Activated CD8-positive, alpha-beta memory T cell treated with anti-CD3 and anti-CD28 coated beads, Interleukin-2, amount 10 ng/mL, durations not matched to agents 7 days and 5 days (primary cell): ENCODE measurements at regions not wholly inside any gene's neighbourhood (a gene's known extent, or its start where the extent isn't known, plus 50 kb on each side); places are given as distances from the start of the nearest gene placed in this dataset.
A peak's percentile ranks its signal among the peaks of the same experiment; 100 is the strongest.

Source experiments
- ATAC-seq: fragments of 150-1000 bp; cut with Tn5 transposase; one replicate; pipeline ENCODE4 v1.10.0; 2021; ENCODE audit warnings: moderate library complexity
- CTCF ChIA-PET: fragments of 350-600 bp; sonication (Branson Sonifier 250); formaldehyde crosslinking; loops from one replicate; lab custom pipeline; 2021; ENCODE audit warnings: antibody characterized with exemption; lab: Charles Lee
- DNase-seq: peaks from one replicate; pipeline ENCODE4 v3.0.0-alpha.2; 2020
- H3K27ac Mint-ChIP-seq: one replicate; pipeline ENCODE4 v1.8.0; 2021; ENCODE audit warnings: mild to moderate bottlenecking, mixed read lengths
- H3K27me3 Mint-ChIP-seq: one replicate; pipeline ENCODE4 v1.8.0; 2021; ENCODE audit warnings: mixed read lengths
- H3K36me3 Mint-ChIP-seq: one replicate; pipeline ENCODE4 v1.8.0; 2021; ENCODE audit warnings: mild to moderate bottlenecking, mixed read lengths
- H3K4me1 Mint-ChIP-seq: one replicate; pipeline ENCODE4 v1.8.0; 2021; ENCODE audit warnings: mixed read lengths
- H3K4me3 Mint-ChIP-seq: one replicate; pipeline ENCODE4 v1.8.0; 2021; ENCODE audit warnings: mild to moderate bottlenecking, moderate library complexity, mixed read lengths
- H3K9me3 Mint-ChIP-seq: one replicate; pipeline ENCODE4 v1.8.0; 2022; ENCODE audit warnings: low read depth, mixed read lengths

DNA sequence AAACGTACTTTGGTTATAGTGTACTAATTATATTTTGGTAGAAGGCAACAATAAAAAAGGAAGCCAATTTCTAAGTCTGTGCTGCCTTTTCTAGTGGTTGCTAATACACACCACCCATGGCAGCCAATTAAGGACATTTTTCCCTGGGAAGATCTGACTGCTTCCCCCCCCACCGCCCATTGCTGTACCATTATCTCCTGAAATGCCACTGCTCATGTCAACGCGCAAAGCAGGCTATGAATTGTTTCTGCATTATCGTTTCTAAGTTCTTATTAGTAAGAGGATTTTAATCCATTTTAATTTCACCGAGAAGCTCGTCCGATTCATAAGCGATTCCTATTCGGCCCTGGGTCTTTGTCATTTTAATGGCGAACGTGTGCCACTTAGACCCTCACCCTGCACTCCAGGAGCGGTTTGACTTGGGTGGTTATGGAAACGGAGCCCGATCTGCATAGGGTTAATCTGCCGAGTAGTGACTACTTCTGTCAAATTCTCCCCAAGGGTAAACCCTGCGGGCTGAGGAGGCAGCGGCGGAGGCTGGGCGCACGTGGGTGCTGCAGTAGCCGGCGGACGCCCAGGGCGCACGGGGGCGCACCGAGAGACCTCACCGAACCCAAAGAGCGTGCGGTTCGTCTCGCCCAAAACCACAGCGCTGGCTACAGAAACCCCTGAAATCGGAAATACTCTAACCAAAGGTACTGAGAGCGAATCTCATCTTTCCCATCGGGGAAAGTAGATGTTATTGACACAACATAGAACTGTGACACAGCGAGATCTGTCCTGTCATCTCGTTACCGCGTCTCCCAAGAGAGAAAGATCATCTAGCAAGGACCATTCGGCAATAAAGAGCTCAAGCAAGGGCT, 55.8 kb upstream of the SHC3 start:
- Mint-ChIP-seq H3K9me3 (no peaks in the 10 kb centered on the region), H3K36me3 (no peaks in the 10 kb centered on the region), H3K4me3 (no peak overlapping the region), H3K4me1 (peaks cover 13% of the 10 kb centered on the region), H3K27ac (peak overlapping the region; percentile 19), H3K27me3 (peaks cover 78% of the 10 kb centered on the region)
- ATAC-seq (peak; percentile 33), DNase-seq (peak; percentile 52)
- CTCF ChIA-PET = no interaction called here

DNA sequence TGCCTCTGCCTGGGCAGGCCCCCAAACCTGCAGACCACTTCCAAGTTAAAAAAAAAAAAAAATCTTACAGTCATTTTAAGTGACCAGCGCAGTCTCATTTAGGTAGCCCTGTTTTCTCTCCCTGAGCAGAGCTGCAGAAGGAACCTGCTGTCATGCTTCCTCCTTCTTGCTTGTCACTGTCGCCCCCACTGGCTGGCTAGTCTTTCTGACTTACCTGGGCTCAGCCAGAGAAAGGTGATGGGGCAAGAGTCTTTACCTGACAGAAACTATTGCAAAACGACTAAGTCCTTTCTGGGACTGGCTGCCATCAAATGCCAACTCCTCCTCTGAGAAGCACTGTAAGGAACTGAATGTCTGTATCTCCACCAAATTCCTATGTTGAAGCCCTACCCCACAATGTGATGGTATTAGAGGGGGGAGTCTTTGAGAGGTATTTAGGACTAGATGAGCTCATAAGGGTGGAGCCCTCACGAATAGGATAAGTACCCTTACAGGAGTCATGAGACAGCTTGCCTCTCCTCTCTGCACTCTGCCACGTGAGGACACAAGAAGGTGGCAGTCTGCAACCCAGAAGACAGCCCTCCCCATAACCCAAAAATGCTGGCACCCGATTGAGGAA, 58.4 kb upstream of the SHC3 start:
- H3K4me3 Mint-ChIP-seq = no peak overlapping the region
- H3K9me3 Mint-ChIP-seq = no peaks in the 10 kb centered on the region
- H3K4me1 Mint-ChIP-seq = peaks cover 13% of the 10 kb centered on the region
- H3K27ac Mint-ChIP-seq = no peak overlapping the region
- CTCF ChIA-PET = no interaction called here
- ATAC-seq (no peak), DNase-seq (no peak)
- peaks cover 78% of the 10 kb centered on the region for H3K27me3 Mint-ChIP-seq
- H3K36me3 Mint-ChIP-seq = no peaks in the 10 kb centered on the region

DNA sequence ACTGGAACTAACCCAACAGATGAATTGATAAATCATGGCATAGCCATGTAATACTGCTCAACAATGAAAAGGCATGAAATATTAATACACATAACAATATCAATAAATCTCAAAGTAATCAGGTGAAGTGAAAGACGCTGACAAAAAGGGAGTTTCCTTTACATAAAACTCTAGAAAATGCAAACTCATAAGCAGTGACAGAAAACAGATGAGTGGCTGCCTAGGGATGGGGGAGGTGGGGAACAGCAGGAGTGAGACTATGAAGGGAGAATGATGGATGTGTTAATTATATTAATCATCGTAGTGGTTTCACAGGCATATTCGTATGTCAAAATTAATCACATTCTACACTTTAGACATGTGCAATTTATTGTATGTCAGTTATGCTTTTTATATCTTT, 59.8 kb upstream of the SHC3 start:
- Mint-ChIP-seq H3K36me3 (no peaks in the 10 kb centered on the region), H3K4me3 (no peak overlapping the region), H3K27me3 (peaks cover 69% of the 10 kb centered on the region), H3K4me1 (peaks cover 13% of the 10 kb centered on the region), H3K27ac (no peak overlapping the region), H3K9me3 (no peaks in the 10 kb centered on the region)
- CTCF ChIA-PET = no interaction called here
- ATAC-seq (no peak), DNase-seq (no peak)

DNA sequence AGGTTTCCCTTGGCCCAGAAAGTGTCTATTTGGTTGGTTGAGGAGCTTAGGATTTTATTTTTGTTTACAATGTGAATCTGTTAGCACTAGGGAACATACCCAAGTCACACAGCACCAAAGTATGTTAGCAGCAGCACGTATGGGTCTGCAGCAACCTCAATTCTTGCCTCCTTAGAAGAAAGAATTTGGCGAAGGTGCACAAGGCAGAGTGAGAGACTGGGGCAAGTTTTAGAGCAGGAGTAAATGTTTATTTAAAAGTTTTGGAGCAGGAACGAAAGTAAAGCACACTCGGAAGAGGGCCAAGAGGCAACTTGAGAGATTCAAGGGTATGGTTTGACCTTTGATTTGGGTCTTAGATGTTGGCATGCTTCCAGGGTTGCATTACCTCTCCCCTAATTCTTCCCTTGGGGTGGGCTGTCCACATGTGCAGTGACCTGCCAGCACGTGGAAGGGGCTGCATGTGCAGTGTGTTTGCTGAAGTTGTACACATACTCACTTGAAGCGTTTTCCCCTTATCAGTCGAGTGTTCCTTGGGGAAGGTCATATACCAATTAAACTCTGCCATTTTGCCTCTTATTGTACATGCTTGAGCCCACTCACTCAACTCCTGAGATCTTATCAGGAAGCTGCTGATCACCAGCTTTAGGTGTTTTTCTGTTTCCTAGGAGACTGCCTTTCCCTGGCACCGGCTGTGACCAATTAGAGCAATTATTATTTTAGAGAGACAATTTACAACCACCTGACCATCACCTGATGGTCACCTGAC, 64.9 kb upstream of the SHC3 start:
- no peak overlapping the region for H3K4me3 Mint-ChIP-seq
- ATAC-seq = no peak
- peaks cover 32% of the 10 kb centered on the region for H3K27me3 Mint-ChIP-seq
- CTCF ChIA-PET = no interaction called here
- no peak for DNase-seq
- no peak overlapping the region for H3K27ac Mint-ChIP-seq
- no peaks in the 10 kb centered on the region for H3K9me3 Mint-ChIP-seq
- no peaks in the 10 kb centered on the region for H3K4me1 Mint-ChIP-seq
- no peaks in the 10 kb centered on the region for H3K36me3 Mint-ChIP-seq

DNA sequence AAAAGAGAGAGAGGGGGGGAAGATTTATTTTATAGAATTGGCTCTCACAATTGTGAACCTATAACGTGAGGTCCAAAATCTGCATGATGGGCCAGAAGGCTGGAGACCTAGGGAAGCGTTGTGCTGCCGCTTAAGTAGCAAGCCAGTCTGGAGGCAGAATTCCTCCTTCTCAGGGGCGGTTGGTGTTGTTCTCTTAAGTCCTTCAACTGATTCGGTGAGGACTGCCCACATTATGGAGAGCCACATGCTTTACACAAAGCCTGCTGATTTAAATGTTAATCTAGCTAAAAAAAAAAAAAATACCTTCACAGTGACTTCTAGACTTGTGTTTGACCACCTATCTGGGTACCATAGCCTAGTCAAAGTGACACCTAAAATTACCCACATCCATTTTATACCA, 64.2 kb upstream of the CKS2 start:
- peaks cover 12% of the 10 kb centered on the region for H3K27me3 Mint-ChIP-seq
- H3K9me3 Mint-ChIP-seq = no peaks in the 10 kb centered on the region
- no peaks in the 10 kb centered on the region for H3K4me1 Mint-ChIP-seq
- no peak overlapping the region for H3K27ac Mint-ChIP-seq
- DNase-seq = no peak
- H3K36me3 Mint-ChIP-seq = no peaks in the 10 kb centered on the region
- H3K4me3 Mint-ChIP-seq = no peak overlapping the region
- ATAC-seq = no peak
- CTCF ChIA-PET = no interaction called here

DNA sequence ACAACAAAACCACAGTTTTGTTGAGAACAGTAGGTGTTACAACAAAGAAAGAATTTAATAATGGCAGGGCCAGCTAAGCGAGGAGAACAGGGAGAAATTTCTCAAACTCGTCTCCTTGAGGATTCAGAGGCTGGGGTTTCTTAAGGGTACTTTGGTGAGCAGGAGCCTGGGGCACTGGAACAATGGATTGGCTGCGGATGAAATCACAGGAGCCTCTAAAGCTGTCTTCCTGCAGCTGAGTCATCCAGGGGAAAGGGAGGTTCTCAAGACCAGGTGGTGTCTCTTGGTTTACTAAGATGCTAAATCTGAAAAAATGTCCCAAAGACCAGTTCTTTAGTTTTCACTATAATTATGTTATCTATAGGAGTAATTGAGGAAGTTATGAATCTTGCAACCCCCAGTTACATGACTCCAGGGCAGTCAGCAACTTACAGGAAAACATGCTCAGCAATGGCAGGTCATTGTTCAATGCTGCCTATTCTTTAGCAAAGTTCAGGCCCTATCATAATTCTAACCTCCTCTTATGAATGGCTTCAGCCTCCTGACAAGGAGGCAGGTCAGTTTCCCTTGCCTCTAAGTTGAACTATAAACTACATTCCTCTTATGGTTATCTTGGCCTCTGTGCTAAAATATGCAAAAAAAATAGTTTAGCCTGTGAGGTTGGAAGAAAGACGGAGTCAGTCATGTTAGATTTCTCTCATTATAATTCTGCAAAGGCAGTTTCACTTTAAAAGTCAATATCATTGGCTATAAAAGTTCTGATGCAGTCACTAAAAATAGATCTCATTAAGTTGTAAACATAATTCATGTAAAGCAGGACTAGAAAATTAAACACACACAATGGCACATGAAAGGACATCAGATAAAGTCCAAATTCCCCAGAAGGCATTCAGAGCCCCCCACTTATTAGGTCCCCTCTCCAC, 63.3 kb upstream of the CKS2 start:
- Mint-ChIP-seq H3K9me3 (no peaks in the 10 kb centered on the region), H3K4me1 (no peaks in the 10 kb centered on the region), H3K4me3 (no peak overlapping the region), H3K27ac (no peak overlapping the region), H3K27me3 (peaks cover 9% of the 10 kb centered on the region), H3K36me3 (no peaks in the 10 kb centered on the region)
- CTCF ChIA-PET = no interaction called here
- ATAC-seq = no peak
- no peak for DNase-seq

DNA sequence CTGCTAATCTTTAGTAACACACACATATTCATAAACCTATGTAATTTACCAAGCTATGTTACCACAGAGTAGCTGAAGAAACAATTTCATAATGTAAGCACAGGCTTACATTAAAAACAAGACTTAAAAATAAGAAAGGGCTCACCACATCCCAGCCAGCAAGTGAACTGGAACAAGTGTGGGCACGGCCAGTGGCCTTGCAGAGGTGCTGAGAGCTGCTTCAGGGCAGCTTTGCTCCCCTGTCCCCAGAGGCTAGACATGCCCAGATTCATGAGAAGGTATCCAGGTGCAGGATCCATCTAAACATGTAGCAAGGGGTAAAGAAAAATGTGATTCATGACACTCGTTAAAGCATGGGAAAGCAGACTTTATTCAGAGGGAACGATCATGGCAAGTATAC, 62.0 kb upstream of the CKS2 start:
- ATAC-seq (no peak), DNase-seq (no peak)
- H3K27ac Mint-ChIP-seq = no peak overlapping the region
- H3K9me3 Mint-ChIP-seq = no peaks in the 10 kb centered on the region
- no peaks in the 10 kb centered on the region for H3K36me3 Mint-ChIP-seq
- peaks cover 9% of the 10 kb centered on the region for H3K27me3 Mint-ChIP-seq
- H3K4me3 Mint-ChIP-seq = no peak overlapping the region
- CTCF ChIA-PET = no interaction called here
- no peaks in the 10 kb centered on the region for H3K4me1 Mint-ChIP-seq

DNA sequence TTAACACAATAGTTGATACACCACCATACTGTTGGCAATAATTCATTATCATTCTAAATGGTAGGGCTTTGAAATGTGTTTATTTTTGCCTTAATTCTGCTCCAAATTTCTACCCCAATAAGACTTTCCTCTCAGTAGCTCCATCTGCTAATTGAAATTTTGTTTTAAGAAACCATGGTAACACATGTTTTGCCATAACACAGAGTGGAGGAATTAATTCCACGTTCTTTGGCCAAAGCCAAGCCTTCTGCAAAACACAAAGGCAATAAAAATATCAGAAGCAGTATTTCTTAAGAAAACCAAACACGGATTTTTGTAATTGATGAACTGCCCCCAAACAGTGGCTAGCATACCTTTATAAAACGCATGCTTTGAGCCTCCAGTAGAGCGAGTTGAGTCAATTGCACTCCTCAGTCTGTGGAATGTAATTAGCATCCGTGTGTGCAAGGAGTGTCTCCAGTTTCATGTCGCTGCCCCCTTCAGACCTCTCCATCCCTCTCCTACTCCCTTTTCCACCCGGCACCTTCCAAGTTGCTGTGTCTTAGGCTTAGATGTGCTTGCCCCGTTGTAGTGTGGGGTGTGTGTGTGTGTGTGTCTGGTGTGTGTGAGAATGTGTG, 58.2 kb upstream of the CKS2 start:
- Mint-ChIP-seq H3K4me3 (no peak overlapping the region), H3K36me3 (no peaks in the 10 kb centered on the region), H3K4me1 (no peaks in the 10 kb centered on the region), H3K9me3 (no peaks in the 10 kb centered on the region), H3K27me3 (no peaks in the 10 kb centered on the region), H3K27ac (no peak overlapping the region)
- CTCF ChIA-PET = no interaction called here
- ATAC-seq = no peak
- no peak for DNase-seq

DNA sequence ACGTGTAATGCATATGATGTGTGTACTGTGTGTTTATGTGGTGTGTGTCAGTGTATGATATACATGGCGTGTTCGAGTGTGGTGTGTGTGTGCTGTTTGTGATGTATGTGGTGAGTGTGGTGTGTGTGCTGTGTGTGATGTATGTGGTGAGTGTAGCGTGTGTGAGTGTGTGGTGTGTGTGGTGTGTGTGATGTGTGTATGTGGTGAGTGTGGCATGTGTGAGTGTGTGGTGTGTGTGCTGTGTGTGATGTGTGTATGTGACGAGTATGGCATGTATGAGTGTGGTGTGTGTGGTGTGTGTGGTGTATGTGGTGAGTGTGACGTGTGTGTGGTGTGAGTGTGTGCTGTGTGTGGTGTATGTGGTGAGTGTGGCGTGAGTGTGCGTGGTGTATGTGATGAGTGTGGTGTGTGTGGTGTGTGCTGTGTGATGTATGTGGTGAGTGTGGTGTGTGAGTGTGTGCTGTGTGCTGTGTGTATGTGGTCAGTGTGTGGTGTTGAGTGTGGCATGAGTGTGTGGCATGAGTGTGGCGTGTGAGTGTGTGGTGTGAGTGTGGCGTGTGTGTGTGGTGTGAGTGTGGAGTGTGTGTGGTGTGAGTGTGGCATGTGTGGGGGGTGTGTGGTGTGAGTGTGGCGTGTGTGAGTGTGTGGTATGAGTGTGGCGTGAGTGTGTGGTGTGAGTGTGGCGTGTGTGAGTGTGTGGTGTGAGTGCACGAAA, 56.8 kb upstream of the CKS2 start:
- no peak for DNase-seq
- no peak overlapping the region for H3K4me3 Mint-ChIP-seq
- no peaks in the 10 kb centered on the region for H3K9me3 Mint-ChIP-seq
- H3K27me3 Mint-ChIP-seq = peaks cover 4% of the 10 kb centered on the region
- ATAC-seq = no peak
- H3K27ac Mint-ChIP-seq = no peak overlapping the region
- H3K4me1 Mint-ChIP-seq = no peaks in the 10 kb centered on the region
- no peaks in the 10 kb centered on the region for H3K36me3 Mint-ChIP-seq
- CTCF ChIA-PET = no interaction called here

DNA sequence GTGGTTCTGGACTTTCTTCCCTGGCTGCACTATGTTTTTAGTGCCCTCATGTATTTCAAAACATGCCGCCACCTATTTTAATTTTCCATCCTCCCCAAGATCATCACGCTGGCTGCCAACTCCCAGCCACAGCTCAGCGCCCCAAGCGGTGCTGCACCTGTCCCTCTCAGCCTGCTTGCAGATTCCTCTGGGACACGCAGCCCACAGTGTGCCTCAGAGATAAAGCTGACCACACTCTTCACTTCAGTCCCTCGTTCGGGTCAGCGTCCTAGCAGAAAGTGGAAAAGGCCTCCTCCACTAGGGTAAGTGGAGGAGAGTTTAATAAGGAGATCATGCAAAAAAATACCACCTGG, 56.2 kb upstream of the CKS2 start:
- Mint-ChIP-seq H3K36me3 (no peaks in the 10 kb centered on the region), H3K27ac (no peak overlapping the region), H3K4me3 (no peak overlapping the region), H3K4me1 (no peaks in the 10 kb centered on the region), H3K9me3 (no peaks in the 10 kb centered on the region), H3K27me3 (peaks cover 4% of the 10 kb centered on the region)
- CTCF ChIA-PET = no interaction called here
- no peak for DNase-seq
- ATAC-seq = peak; percentile 16

DNA sequence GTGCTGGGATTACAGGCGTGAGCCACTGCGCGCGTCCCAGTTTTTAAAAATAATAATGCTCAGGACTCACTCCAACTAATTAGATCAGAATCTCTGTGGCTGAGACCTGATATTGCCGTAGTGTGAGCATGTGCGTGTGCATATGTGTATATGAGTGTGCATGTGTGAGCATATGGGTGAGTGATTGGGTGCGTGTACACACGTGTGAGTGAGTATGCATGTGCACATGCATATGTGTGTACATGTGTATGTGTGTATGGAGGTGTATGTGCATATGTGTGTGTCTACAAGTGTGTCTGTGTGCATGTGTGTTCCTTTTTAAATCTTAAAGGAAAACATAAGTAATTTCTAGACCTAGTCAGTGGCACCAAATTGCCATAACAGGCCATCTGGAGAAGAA, 54.8 kb upstream of the CKS2 start:
- Mint-ChIP-seq H3K27me3 (peaks cover 4% of the 10 kb centered on the region), H3K36me3 (no peaks in the 10 kb centered on the region), H3K9me3 (no peaks in the 10 kb centered on the region), H3K4me3 (no peak overlapping the region), H3K27ac (no peak overlapping the region), H3K4me1 (no peaks in the 10 kb centered on the region)
- CTCF ChIA-PET = no interaction called here
- ATAC-seq = no peak
- DNase-seq = no peak

DNA sequence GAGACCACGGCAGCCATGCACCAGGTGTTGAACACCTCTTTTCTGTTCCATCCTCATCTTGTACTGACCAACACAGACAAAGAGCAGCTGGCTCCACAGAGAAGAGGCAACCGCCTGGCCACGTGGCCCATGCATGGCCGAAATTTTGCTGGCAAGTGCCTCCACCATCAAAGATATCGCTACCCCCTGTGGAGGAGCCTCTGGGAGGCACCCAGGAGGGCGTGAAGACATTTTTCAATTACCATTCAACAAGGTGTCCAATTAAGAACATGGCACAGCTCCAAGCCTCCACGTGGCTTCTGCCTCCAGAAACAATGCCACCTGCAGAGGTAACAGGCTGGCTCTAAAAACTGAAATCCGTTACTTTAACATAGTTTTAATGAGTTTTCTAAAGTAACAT, 54.4 kb upstream of the CKS2 start:
- Mint-ChIP-seq H3K9me3 (no peaks in the 10 kb centered on the region), H3K27ac (no peak overlapping the region), H3K4me1 (no peaks in the 10 kb centered on the region), H3K4me3 (no peak overlapping the region), H3K27me3 (peaks cover 4% of the 10 kb centered on the region), H3K36me3 (no peaks in the 10 kb centered on the region)
- CTCF ChIA-PET = no interaction called here
- DNase-seq = no peak
- ATAC-seq = no peak
